C4-2B (cell line): ENCODE measurements at regions not wholly inside any gene's neighbourhood (a gene's known extent, or its start where the extent isn't known, plus 50 kb on each side); places are given as distances from the start of the nearest gene placed in this dataset.

ENCODE experiments used
- H3K27ac ChIP-seq: fragments of 450-650 bp; 2 replicates; pipeline ENCODE4 v1.5.1; 2017
- ZFX ChIP-seq: fragments of 450-650 bp; IDR thresholded peaks from 2 replicates; pipeline ENCODE4 v1.6.1; 2017
- TF ChIP-seq, protein P1 (sequence below): fragments of 450-650 bp; conservative IDR thresholded peaks from 2 replicates; pipeline ENCODE4 v1.5.1; 2017; ENCODE audit warnings: mild to moderate bottlenecking

DNA sequence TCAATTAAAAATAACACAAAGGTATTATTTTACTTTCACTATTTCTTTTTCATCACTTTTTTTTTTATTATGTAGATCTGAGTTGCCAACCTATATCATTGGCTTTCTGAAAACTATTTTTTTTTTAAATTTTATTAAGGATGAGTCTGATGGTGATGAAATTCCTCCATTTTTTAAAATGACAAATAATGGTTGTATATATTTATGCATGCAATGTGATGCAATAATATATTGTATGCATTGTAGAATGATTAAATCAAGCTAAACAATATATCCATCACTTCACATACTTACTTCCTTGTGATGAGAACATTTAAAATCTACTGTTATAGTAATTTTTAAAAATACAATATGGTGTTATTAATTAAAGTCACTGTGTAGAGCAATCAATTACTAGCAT lies 1081.6 kb downstream of the CNTNAP5 start:
- no peak for TF ChIP-seq ZFX
- TF ChIP-seq, protein P1, sequence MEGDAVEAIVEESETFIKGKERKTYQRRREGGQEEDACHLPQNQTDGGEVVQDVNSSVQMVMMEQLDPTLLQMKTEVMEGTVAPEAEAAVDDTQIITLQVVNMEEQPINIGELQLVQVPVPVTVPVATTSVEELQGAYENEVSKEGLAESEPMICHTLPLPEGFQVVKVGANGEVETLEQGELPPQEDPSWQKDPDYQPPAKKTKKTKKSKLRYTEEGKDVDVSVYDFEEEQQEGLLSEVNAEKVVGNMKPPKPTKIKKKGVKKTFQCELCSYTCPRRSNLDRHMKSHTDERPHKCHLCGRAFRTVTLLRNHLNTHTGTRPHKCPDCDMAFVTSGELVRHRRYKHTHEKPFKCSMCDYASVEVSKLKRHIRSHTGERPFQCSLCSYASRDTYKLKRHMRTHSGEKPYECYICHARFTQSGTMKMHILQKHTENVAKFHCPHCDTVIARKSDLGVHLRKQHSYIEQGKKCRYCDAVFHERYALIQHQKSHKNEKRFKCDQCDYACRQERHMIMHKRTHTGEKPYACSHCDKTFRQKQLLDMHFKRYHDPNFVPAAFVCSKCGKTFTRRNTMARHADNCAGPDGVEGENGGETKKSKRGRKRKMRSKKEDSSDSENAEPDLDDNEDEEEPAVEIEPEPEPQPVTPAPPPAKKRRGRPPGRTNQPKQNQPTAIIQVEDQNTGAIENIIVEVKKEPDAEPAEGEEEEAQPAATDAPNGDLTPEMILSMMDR, result no peak
- H3K27ac ChIP-seq, result no peak overlapping the region

DNA sequence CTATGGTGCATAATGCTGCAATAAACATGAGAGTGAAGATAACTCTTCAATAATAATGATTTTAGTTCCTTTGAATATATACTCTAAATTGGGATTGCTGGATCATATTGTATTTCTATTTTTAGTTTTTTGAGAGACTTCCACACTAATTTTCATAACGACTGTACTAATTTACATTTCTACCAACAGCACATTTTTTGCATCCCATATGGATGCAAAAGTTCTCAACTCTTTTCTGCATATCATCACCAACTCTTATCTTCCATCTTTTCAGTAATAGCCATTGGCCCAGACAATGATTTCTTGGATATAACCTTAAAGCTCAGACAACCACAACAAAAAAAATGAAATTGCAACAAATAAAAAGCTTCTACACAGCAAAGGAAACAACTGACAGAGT lies 1082.4 kb downstream of the CNTNAP5 start:
- H3K27ac ChIP-seq, result no peak overlapping the region
- TF ChIP-seq ZFX, result no peak
- TF ChIP-seq, protein P1, result no peak

DNA sequence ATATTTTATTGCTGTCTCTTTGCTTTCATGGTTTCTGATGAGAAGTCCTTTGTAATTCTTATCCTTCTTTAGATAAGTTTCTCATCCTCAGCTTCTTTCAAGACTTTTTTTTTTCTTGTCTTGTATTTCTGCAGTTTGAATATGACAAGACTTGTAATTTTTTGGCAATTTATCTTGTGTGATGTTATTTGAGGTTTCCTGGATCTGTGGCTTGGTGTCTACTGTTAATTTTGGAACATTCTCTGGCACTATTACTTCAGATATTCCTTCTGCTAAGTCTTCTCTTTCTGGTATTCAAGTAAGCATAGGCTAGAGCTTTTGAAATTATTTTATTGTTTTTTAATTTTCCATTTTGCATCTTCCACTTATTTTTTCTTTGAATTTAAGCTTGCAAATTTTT lies 1083.2 kb downstream of the CNTNAP5 start:
- no peak overlapping the region for H3K27ac ChIP-seq
- TF ChIP-seq, protein P1, result no peak
- no peak for TF ChIP-seq ZFX

DNA sequence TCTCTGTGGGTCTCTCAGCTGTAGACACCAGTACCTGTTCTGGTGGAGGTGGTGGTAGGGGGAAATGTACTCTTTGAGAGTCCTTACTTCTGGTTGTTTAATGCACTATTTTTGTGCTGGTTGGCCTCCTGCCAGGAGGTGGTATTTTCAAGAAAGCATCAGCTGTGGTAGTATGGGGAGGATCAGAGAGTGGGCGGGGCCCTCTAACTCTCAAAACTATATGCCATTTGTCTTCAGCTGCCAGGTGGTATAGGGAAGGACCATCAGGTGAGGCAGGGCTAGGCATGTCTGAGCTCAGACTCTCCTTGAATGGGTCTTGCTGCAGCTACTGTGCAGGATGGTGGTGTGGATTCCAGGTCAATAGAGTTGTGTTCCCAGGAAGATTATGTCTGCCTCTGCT lies 1100.8 kb downstream of the CNTNAP5 start:
- no peak overlapping the region for H3K27ac ChIP-seq
- TF ChIP-seq ZFX, result no peak
- TF ChIP-seq, protein P1, result no peak

DNA sequence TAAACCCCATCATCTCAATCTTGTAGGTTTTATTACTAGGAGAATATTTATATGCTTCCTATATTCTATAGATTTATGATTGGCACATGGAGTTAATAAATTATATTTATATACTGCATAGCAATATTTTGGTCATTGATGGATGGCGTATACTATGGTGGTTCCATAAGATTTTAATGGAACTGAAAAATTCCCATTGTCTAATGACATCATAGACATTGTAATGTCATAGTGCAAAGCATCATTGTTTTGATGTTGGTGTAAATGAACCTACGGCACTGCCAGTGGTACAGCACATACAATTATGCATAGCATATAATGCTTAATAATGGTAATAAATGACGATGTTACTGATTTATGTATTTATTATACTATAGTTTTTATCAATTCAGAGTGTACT lies 1135.9 kb downstream of the CNTNAP5 start:
- TF ChIP-seq, protein P1, result no peak
- no peak for TF ChIP-seq ZFX
- H3K27ac ChIP-seq, result no peak overlapping the region

DNA sequence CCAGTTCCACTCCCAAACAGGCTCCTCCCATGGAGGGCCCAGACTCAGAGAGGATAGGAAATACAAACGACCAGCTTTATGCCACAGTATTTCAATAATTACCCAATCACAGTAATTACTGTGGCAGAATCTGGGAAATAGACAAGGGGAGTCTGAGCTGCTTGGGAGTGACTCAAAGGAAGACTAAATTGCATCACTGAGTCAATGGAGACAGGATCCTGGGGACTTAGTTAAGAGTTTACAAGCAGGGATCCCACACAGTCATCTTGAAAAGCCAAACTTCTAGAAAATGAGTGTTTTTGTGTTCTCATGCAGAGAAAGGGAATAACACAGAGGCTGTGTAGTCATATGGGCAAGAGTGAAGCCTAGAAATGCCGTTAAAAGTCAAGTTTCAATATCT lies 1142.1 kb downstream of the CNTNAP5 start:
- no peak for TF ChIP-seq ZFX
- TF ChIP-seq, protein P1, result no peak
- H3K27ac ChIP-seq, result no peak overlapping the region

DNA sequence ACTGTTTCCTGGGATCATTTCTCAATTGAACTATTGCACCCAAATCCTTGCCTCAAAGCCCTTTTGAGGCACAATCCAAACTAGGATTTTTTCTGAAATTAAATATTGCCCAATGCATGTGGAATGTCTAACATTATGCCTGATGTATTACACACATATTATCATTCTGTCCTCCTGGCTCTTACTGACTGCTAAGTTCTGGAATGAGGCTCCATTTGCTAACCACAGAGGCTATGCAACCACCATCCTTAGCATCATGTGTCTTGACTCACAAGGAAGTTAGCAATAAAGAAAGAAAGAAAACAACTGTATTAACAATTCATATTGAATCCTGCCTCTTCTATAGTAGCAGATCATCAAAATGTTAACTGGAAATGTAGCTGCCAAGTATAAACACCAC lies 1142.7 kb downstream of the CNTNAP5 start:
- H3K27ac ChIP-seq, result no peak overlapping the region
- no peak for TF ChIP-seq ZFX
- TF ChIP-seq, protein P1, result no peak
